ENCODE measurements at regions not wholly inside any gene's neighbourhood (a gene's known extent, or its start where the extent isn't known, plus 50 kb on each side); places are given as distances from the start of the nearest gene placed in this dataset.

DNA sequence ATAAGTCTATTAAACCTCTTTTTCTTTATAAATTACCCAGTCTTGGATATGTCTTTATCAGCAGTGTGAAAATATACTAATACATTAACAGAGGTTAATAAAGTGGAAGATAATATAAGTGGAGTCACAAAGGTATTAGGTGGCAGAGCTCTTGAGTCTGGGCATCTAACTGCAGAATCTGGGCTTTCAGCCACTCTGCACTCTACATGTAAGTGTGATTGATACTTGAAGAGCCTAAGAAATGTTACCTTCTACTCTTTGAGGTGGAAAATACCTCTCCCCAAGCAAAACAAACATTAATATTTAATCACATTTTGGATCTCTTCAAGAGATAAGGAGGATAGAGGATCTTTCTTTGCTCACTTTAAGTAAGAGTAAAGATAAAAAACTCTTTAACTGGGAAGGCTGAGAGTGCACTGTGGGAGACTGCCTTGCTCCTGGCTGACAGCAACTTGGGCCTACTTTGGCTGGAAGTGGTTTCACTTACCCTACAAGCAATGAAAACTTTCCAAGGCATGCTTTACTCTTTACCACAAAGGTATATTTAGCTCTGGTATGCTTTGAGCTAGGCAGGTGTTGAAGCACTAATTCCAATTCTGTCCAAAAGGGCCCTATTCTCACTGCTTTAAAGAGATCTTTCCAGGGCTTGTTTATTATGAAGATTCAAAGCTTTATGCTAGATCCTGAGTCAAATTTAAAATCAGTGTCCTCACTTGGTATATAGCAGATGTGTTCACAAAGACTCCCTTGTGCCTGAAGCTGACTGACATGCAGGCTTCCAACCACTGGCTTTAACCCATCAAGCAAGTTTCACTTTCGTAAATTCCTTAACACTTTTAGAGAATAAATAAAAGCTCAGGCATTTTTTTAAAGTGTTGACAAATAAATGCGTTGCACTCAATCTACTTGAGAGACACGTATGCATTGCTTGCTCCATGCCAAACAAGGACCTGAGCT is 245.3 kb upstream of the ZP4 start:
- WGBS = 78% methylated on average over 3 of the region's 3 CpGs
- Histone ChIP-seq H3K36me3 (no peaks in the 10 kb centered on the region), H3K4me3 (no peak overlapping the region), H3K9me3 (no peaks in the 10 kb centered on the region), H3K4me1 (replicated peaks) (no peaks in the 10 kb centered on the region), H3K27ac (no peak overlapping the region), H3K27me3 (replicated peaks; ENCODE audit: insufficient read depth) (no peaks in the 10 kb centered on the region)
- intact Hi-C loops (cut with DNase I) = no loop called here
- DNase-seq (ENCODE audit: low spot score) = no peak
- TF ChIP-seq POLR2AphosphoS5 (IDR thresholded peaks at IDR 0.05) = no peak
- TF ChIP-seq POLR2A (IDR thresholded peaks at IDR 0.05) = no peak
- TF ChIP-seq, protein P1, sequence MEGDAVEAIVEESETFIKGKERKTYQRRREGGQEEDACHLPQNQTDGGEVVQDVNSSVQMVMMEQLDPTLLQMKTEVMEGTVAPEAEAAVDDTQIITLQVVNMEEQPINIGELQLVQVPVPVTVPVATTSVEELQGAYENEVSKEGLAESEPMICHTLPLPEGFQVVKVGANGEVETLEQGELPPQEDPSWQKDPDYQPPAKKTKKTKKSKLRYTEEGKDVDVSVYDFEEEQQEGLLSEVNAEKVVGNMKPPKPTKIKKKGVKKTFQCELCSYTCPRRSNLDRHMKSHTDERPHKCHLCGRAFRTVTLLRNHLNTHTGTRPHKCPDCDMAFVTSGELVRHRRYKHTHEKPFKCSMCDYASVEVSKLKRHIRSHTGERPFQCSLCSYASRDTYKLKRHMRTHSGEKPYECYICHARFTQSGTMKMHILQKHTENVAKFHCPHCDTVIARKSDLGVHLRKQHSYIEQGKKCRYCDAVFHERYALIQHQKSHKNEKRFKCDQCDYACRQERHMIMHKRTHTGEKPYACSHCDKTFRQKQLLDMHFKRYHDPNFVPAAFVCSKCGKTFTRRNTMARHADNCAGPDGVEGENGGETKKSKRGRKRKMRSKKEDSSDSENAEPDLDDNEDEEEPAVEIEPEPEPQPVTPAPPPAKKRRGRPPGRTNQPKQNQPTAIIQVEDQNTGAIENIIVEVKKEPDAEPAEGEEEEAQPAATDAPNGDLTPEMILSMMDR (IDR thresholded peaks at IDR 0.05) = no peak

DNA sequence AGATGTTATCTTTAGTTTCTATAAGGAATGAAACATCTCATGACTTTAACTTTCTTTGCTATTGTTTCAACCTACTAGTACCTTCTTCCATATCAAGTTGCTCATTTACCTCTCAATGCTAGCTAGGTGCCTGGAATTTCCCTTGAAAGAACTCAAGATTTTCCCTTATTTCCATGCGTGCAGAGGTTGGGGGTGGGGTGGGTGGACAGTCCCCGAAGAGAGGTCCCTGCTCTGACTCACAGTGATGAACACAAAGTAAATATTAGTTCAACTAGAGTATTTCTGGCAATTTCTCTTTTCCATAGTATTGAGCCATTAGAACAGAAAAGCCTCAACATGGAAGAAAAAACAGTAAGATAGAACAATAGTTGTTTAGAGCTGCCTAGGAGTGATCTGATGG is 239.0 kb upstream of the ZP4 start:
- no peaks in the 10 kb centered on the region for H3K27me3 ChIP-seq (replicated peaks; ENCODE audit: insufficient read depth)
- H3K4me1 ChIP-seq (replicated peaks) = no peaks in the 10 kb centered on the region
- no peak for TF ChIP-seq POLR2AphosphoS5 (IDR thresholded peaks at IDR 0.05)
- TF ChIP-seq, protein P1 (IDR thresholded peaks at IDR 0.05) = no peak
- TF ChIP-seq POLR2A (IDR thresholded peaks at IDR 0.05) = no peak
- H3K36me3 ChIP-seq = no peaks in the 10 kb centered on the region
- H3K4me3 ChIP-seq = no peak overlapping the region
- WGBS = 32% methylated on average over 2 of the region's 2 CpGs
- intact Hi-C loops (cut with DNase I) = no loop called here
- DNase-seq (ENCODE audit: low spot score) = no peak
- no peaks in the 10 kb centered on the region for H3K9me3 ChIP-seq
- H3K27ac ChIP-seq = no peak overlapping the region

GRCh38 chr1:238123201-238123600 is 232.5 kb upstream of the ZP4 start:
- DNase-seq (ENCODE audit: low spot score) = no peak
- Histone ChIP-seq H3K27ac (no peak overlapping the region), H3K9me3 (no peaks in the 10 kb centered on the region), H3K27me3 (replicated peaks; ENCODE audit: insufficient read depth) (no peaks in the 10 kb centered on the region), H3K4me3 (no peak overlapping the region), H3K4me1 (replicated peaks) (no peaks in the 10 kb centered on the region), H3K36me3 (no peaks in the 10 kb centered on the region)
- TF ChIP-seq POLR2A (IDR thresholded peaks at IDR 0.05) = no peak
- TF ChIP-seq POLR2AphosphoS5 (IDR thresholded peaks at IDR 0.05) = no peak
- TF ChIP-seq, protein P1 (IDR thresholded peaks at IDR 0.05) = no peak
- intact Hi-C loops (cut with DNase I) = no loop called here
- 79% methylated on average over 3 of the region's 3 CpGs for WGBS

- 80% methylated on average over 1 of the region's 1 CpG for WGBS
- DNase-seq (ENCODE audit: low spot score) = no peak
- Histone ChIP-seq H3K9me3 (no peaks in the 10 kb centered on the region), H3K4me1 (replicated peaks) (no peaks in the 10 kb centered on the region), H3K27me3 (replicated peaks; ENCODE audit: insufficient read depth) (no peaks in the 10 kb centered on the region), H3K27ac (no peak overlapping the region), H3K4me3 (no peak overlapping the region), H3K36me3 (no peaks in the 10 kb centered on the region)
- intact Hi-C loops (cut with DNase I) = no loop called here
- TF ChIP-seq POLR2AphosphoS5 (IDR thresholded peaks at IDR 0.05) (no peak), POLR2A (IDR thresholded peaks at IDR 0.05) (no peak)
- TF ChIP-seq, protein P1 (IDR thresholded peaks at IDR 0.05) = no peak
Observed at GRCh38 chr1:238119861-238120260, 229.1 kb upstream of the ZP4 start.

GRCh38 chr1:238119060-238119459 is 228.3 kb upstream of the ZP4 start:
- no peaks in the 10 kb centered on the region for H3K27me3 ChIP-seq (replicated peaks; ENCODE audit: insufficient read depth)
- no peaks in the 10 kb centered on the region for H3K4me1 ChIP-seq (replicated peaks)
- H3K36me3 ChIP-seq = no peaks in the 10 kb centered on the region
- no peak overlapping the region for H3K27ac ChIP-seq
- TF ChIP-seq POLR2A (IDR thresholded peaks at IDR 0.05) = no peak
- TF ChIP-seq, protein P1 (IDR thresholded peaks at IDR 0.05) = no peak
- no peak for TF ChIP-seq POLR2AphosphoS5 (IDR thresholded peaks at IDR 0.05)
- no peaks in the 10 kb centered on the region for H3K9me3 ChIP-seq
- no peak for DNase-seq (ENCODE audit: low spot score)
- intact Hi-C loops (cut with DNase I) = no loop called here
- WGBS = 64% methylated on average over 4 of the region's 4 CpGs
- H3K4me3 ChIP-seq = no peak overlapping the region
